ENCODE measurements at regions not wholly inside any gene's neighbourhood (a gene's known extent, or its start where the extent isn't known, plus 50 kb on each side); places are given as distances from the start of the nearest gene placed in this dataset.

GRCh38 chr10:81405399-81405798 is 469.6 kb upstream of the NRG3 start:
- H3K4me2 ChIP-seq (ENCODE audit: low read depth, low read length), result no peak overlapping the region
- no peak overlapping the region for H3K18ac ChIP-seq (ENCODE audit: low read depth, low read length)
- TF ChIP-seq MAZ (IDR thresholded peaks at IDR 0.05; ENCODE audit: borderline replicate concordance, low read depth, low read length), result no peak
- TF ChIP-seq BHLHE40 (IDR thresholded peaks at IDR 0.05; ENCODE audit: low read depth, low read length), result no peak
- no peak for TF ChIP-seq MXI1 (IDR thresholded peaks at IDR 0.05; ENCODE audit: borderline replicate concordance, low read depth, low read length)
- no peak for TF ChIP-seq NFE2L2 (IDR thresholded peaks at IDR 0.05; ENCODE audit: low read depth, low read length)
- no peak for TF ChIP-seq MAFK (IDR thresholded peaks at IDR 0.05; ENCODE audit: low read depth, low read length)
- TF ChIP-seq POLR2A (IDR thresholded peaks at IDR 0.05; ENCODE audit: low read depth, low read length), result no peak
- no peak for TF ChIP-seq RFX5 (IDR thresholded peaks at IDR 0.05; ENCODE audit: low read depth, low read length)
- TF ChIP-seq CEBPB (IDR thresholded peaks at IDR 0.05; ENCODE audit: low read depth, low read length), result no peak
- no peak for TF ChIP-seq RAD21 (IDR thresholded peaks at IDR 0.05; ENCODE audit: low read length)
- TF ChIP-seq SMC3 (IDR thresholded peaks at IDR 0.05; ENCODE audit: low read depth, low read length), result no peak
- TF ChIP-seq CTCF (conservative IDR thresholded peaks at IDR 0.05; ENCODE audit: low read depth, low read length), result no peak
- no peak overlapping the region for H2BK20ac ChIP-seq (ENCODE audit: low read depth, low read length)
- CTCF ChIA-PET, result no interaction called here
- H3K4me3 ChIP-seq (ENCODE audit: insufficient read depth, low read depth, low read length), result no peak overlapping the region
- H3K27me3 ChIP-seq (ENCODE audit: control insufficient read depth, insufficient read depth, low read length), result no peaks in the 10 kb centered on the region
- no peak overlapping the region for H2BK120ac ChIP-seq (ENCODE audit: low read depth, low read length)
- no peak overlapping the region for H3K14ac ChIP-seq (replicated peaks; ENCODE audit: low read depth, low read length)
- H3K4me1 ChIP-seq (ENCODE audit: control insufficient read depth, insufficient read depth, low read length), result no peaks in the 10 kb centered on the region
- H3K9ac ChIP-seq (ENCODE audit: low read depth, low read length), result no peak overlapping the region
- no peak for ATAC-seq (ENCODE audit: low read depth)
- no peak overlapping the region for H3K4ac ChIP-seq (ENCODE audit: low read depth, low read length)
- H2AK5ac ChIP-seq (ENCODE audit: low read depth, low read length), result no peak overlapping the region
- no peak overlapping the region for H2AFZ ChIP-seq (replicated peaks; ENCODE audit: low read length, poor library complexity)
- no peaks in the 10 kb centered on the region for H4K20me1 ChIP-seq (ENCODE audit: insufficient read depth, low read length)
- H3K9me1 ChIP-seq (ENCODE audit: insufficient read depth, low read length), result no peaks in the 10 kb centered on the region
- no peaks in the 10 kb centered on the region for H3K9me3 ChIP-seq (ENCODE audit: control insufficient read depth, insufficient read depth, low read length)
- no peaks in the 10 kb centered on the region for H3K36me3 ChIP-seq (ENCODE audit: control insufficient read depth, insufficient read depth, low read length)
- H3K23ac ChIP-seq (ENCODE audit: low read depth, low read length), result no peak overlapping the region
- POLR2A ChIA-PET (ENCODE audit: unreplicated experiment), result no interaction called here
- no peak overlapping the region for H4K91ac ChIP-seq (ENCODE audit: insufficient read depth, low read depth, low read length)
- dilution Hi-C loops (cut with HindIII; ENCODE audit: low sequenced_read_pairs, unreplicated experiment), result no loop called here
- DNase-seq, result no peak
- H3K56ac ChIP-seq (ENCODE audit: extremely low read depth, insufficient read depth, low read length), result no peak overlapping the region
- BruUV-seq (replicated peaks), result no TSS peak
- no peak overlapping the region for H4K5ac ChIP-seq (ENCODE audit: low read depth, low read length)
- in situ Hi-C loops (cut with MboI; ENCODE audit: low sequenced_read_pairs), result no loop called here
- no peak overlapping the region for H3K27ac ChIP-seq (ENCODE audit: insufficient read depth, low read length)
- no CpG with 5 or more reads among the region's 2 CpGs for WGBS, 2 experiments (ENCODE audit: extremely low coverage in 2 of 2, insufficient read length in 1 of 2)
- H2AK9ac ChIP-seq (replicated peaks; ENCODE audit: low read depth, low read length, poor library complexity), result no peak overlapping the region
- no peak overlapping the region for H4K8ac ChIP-seq (ENCODE audit: low read depth in 2 of 2, low read length in 2 of 2)
- intact Hi-C loops (cut with micrococcal nuclease), result no loop called here
- no peak overlapping the region for H2BK5ac ChIP-seq (ENCODE audit: low read depth, low read length, poor library complexity, severe bottlenecking)
- H2BK15ac ChIP-seq (ENCODE audit: low read depth, low read length), result no peak overlapping the region
- no peaks in the 10 kb centered on the region for H3K79me1 ChIP-seq (ENCODE audit: low read depth in 1 of 2, low read length in 2 of 2)

Data from IMR-90 (cell line).